ENCODE measurements at regions not wholly inside any gene's neighbourhood (a gene's known extent, or its start where the extent isn't known, plus 50 kb on each side); places are given as distances from the start of the nearest gene placed in this dataset.
A peak's percentile ranks its signal among the peaks of the same experiment; 100 is the strongest.
"Not testable (repeated sequence)": the region's sequence is repeated elsewhere in the genome, so short reads cannot be mapped to it uniquely, and the experiment has no call there.

DNA sequence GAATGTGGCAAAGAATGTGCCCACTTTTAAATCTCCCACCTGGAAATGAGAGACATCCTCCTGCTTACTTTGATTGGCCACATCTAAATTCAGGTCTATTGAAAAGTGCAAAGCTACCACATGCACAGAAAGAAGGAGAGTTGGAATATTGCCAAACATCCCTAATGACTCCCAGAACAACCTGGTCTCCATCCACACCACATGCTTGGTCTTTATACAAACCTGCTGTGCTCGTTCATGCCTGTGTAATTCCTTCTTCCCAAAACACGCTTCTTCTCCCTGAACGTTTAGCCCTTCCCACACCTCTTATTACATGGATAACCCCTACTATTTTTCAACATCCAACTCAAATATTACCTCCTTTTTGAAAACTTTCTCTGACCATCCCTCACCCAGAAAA lies 66.2 kb upstream of the BCL2L14 start:
- TF ChIP-seq, protein P1, sequence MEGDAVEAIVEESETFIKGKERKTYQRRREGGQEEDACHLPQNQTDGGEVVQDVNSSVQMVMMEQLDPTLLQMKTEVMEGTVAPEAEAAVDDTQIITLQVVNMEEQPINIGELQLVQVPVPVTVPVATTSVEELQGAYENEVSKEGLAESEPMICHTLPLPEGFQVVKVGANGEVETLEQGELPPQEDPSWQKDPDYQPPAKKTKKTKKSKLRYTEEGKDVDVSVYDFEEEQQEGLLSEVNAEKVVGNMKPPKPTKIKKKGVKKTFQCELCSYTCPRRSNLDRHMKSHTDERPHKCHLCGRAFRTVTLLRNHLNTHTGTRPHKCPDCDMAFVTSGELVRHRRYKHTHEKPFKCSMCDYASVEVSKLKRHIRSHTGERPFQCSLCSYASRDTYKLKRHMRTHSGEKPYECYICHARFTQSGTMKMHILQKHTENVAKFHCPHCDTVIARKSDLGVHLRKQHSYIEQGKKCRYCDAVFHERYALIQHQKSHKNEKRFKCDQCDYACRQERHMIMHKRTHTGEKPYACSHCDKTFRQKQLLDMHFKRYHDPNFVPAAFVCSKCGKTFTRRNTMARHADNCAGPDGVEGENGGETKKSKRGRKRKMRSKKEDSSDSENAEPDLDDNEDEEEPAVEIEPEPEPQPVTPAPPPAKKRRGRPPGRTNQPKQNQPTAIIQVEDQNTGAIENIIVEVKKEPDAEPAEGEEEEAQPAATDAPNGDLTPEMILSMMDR (IDR thresholded peaks at IDR 0.05; ENCODE audit: low read depth, low read length, missing control alignments): no peak
- H3K4me3 ChIP-seq (replicated peaks; ENCODE audit: low read depth, low read length): no peak overlapping the region
- DNase-seq (ENCODE audit: extremely low read depth, low read depth): no peak

DNA sequence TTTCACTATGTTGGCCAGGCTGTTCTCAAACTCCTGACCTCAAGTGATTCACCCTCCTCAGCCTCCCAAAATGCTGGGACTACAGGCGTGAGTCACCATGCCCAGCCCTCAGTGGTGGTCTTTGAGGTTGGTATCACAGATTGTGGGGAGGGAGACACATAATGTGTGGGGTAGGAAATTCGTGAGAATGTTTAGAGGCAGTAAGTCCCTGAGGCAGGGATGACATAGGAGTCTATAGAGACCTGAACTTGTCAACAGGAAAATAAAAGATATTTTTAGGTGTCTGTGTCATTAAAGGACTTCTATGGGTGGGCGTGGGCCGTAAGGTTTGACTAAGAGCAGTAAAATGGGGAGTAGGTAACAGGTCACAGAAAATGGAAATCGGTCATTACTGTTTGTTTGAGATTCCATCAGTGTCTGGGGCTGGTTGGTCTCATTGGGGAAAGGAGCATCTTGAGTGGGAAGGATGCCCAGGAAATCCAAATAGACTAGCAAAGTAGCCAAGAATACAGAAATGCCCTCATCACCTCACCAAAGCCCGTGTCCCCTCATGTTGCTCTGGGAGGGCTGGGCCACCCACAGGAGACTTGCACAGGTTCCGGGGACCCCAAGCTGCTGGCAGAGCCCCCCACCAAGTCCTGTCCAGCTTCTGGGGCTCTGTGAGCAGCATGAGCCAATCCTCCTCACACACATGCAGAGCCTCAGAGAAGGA lies 63.6 kb upstream of the BCL2L14 start:
- no peak overlapping the region for H3K4me3 ChIP-seq (replicated peaks; ENCODE audit: low read depth, low read length)
- DNase-seq (ENCODE audit: extremely low read depth, low read depth): no peak
- TF ChIP-seq, protein P1 (IDR thresholded peaks at IDR 0.05; ENCODE audit: low read depth, low read length, missing control alignments): no peak

GRCh38 chr12:12007713-12008231 lies 63.0 kb upstream of the BCL2L14 start:
- no peak for DNase-seq (ENCODE audit: extremely low read depth, low read depth)
- no peak overlapping the region for H3K4me3 ChIP-seq (replicated peaks; ENCODE audit: low read depth, low read length)
- TF ChIP-seq, protein P1 (IDR thresholded peaks at IDR 0.05; ENCODE audit: low read depth, low read length, missing control alignments): no peak

- DNase-seq (ENCODE audit: extremely low read depth, low read depth): no peak
- H3K4me3 ChIP-seq (replicated peaks; ENCODE audit: low read depth, low read length): no peak overlapping the region
- TF ChIP-seq, protein P1 (IDR thresholded peaks at IDR 0.05; ENCODE audit: low read depth, low read length, missing control alignments): peak; percentile 46
These were observed 62.4 kb upstream of the BCL2L14 start for GRCh38 chr12:12008232-12008850.

GRCh38 chr12:12008931-12009611 lies 61.7 kb upstream of the BCL2L14 start:
- TF ChIP-seq, protein P1 (IDR thresholded peaks at IDR 0.05; ENCODE audit: low read depth, low read length, missing control alignments): no peak
- no peak overlapping the region for H3K4me3 ChIP-seq (replicated peaks; ENCODE audit: low read depth, low read length)
- no peak for DNase-seq (ENCODE audit: extremely low read depth, low read depth)

DNA sequence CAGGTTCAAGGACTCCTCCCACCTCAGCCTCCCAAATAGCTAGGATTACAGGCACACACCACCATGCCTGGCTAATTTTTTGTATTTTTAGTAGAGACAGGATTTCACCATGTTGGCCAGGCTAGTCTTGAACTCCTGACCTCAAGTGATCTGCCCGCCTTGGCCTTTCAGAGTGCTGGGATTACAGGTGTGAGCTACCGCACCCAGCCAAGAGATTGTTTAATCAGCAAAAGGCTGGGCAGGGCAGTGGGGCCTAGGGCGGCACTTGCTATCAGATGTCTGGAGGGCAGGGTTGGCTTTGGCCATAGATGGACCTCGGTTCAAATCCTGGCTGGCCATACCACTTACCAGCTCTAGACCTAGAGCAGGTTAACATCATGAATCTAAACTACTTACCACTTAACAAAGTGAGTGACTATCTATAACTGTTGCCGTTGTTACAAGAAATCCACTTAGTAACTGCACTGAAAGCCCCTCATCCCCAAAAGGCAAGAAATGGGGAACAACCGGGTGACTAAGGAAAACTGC lies 60.9 kb upstream of the BCL2L14 start:
- not testable (repeated sequence) for H3K4me3 ChIP-seq (replicated peaks; ENCODE audit: low read depth, low read length); DNase-seq (ENCODE audit: extremely low read depth, low read depth)

All from HFF-Myc (cell line).